ENCODE measurements at regions not wholly inside any gene's neighbourhood (a gene's known extent, or its start where the extent isn't known, plus 50 kb on each side); places are given as distances from the start of the nearest gene placed in this dataset.

GRCh38 chr13:26964278-26965250 is 204.0 kb upstream of the GPR12 start:
- no peak overlapping the region for H2AFZ ChIP-seq (ENCODE audit: low read depth, low read length)
- no peaks in the 10 kb centered on the region for H3K9me3 ChIP-seq (ENCODE audit: control insufficient read depth, low read length)
- no peak overlapping the region for H3K23ac ChIP-seq (ENCODE audit: low read length in 2 of 2)
- H3K79me1 ChIP-seq (replicated peaks; ENCODE audit: low read length, poor library complexity, severe bottlenecking) = no peaks in the 10 kb centered on the region
- H2BK12ac ChIP-seq (ENCODE audit: low read length in 2 of 2) = peak overlapping the region in 1 of 2 experiments; percentile 15
- peaks cover 17 to 56% of the 10 kb centered on the region in 2 experiments for H3K27me3 ChIP-seq (ENCODE audit: control insufficient read depth in 1 of 2, insufficient read depth in 1 of 2, low read length in 2 of 2)
- H2BK15ac ChIP-seq (ENCODE audit: low read depth, poor library complexity, severe bottlenecking) = peak overlapping the region; percentile 17
- no peak overlapping the region for H3K14ac ChIP-seq (ENCODE audit: low read length in 2 of 2)
- H3K4me2 ChIP-seq (ENCODE audit: low read length, poor library complexity, severe bottlenecking) = no peak overlapping the region
- no peak overlapping the region for H3K4ac ChIP-seq (ENCODE audit: low read depth in 1 of 2, low read length in 2 of 2)
- no peak overlapping the region for H3K4me3 ChIP-seq (ENCODE audit: insufficient read depth in 1 of 2, low read depth in 1 of 2, low read length in 2 of 2)
- peak; percentile 43 for DNase-seq
- no peak overlapping the region for H2BK120ac ChIP-seq (ENCODE audit: low read depth, low read length)
- no peak overlapping the region for H2AK5ac ChIP-seq (ENCODE audit: low read length, severe bottlenecking)
- H4K91ac ChIP-seq (ENCODE audit: low read length) = no peak overlapping the region
- H3K36me3 ChIP-seq (ENCODE audit: control insufficient read depth in 1 of 2, insufficient read depth in 2 of 2, low read depth in 1 of 2, low read length in 2 of 2) = no peaks in the 10 kb centered on the region
- WGBS = 70% methylated on average over 15 of the region's 16 CpGs
- no peak overlapping the region for H4K8ac ChIP-seq (ENCODE audit: low read length)
- H3K9ac ChIP-seq (ENCODE audit: low read length) = no peak overlapping the region
- H2BK5ac ChIP-seq (ENCODE audit: low read depth, low read length, poor library complexity, severe bottlenecking) = no peak overlapping the region
- H3K18ac ChIP-seq (ENCODE audit: low read depth in 1 of 2, low read length in 2 of 2) = peak overlapping the region in 1 of 2 experiments; percentile 58
- H3K27ac ChIP-seq (ENCODE audit: low read length, poor library complexity, severe bottlenecking) = no peak overlapping the region
- H3K4me1 ChIP-seq (ENCODE audit: control insufficient read depth, insufficient read depth, low read depth, low read length) = peaks cover 18% of the 10 kb centered on the region

GRCh38 chr13:26962671-26963070 is 202.1 kb upstream of the GPR12 start:
- H2BK5ac ChIP-seq (ENCODE audit: low read depth, low read length, poor library complexity, severe bottlenecking) = no peak overlapping the region
- H3K14ac ChIP-seq (ENCODE audit: low read length in 2 of 2) = no peak overlapping the region
- H2AFZ ChIP-seq (ENCODE audit: low read depth, low read length) = no peak overlapping the region
- no peak overlapping the region for H2BK120ac ChIP-seq (ENCODE audit: low read depth, low read length)
- no peak overlapping the region for H3K9ac ChIP-seq (ENCODE audit: low read length)
- H3K27me3 ChIP-seq (ENCODE audit: control insufficient read depth in 1 of 2, insufficient read depth in 1 of 2, low read length in 2 of 2) = peaks cover 31 to 69% of the 10 kb centered on the region in 2 experiments
- no peak overlapping the region for H4K91ac ChIP-seq (ENCODE audit: low read length)
- no peak for DNase-seq
- no peak overlapping the region for H3K27ac ChIP-seq (ENCODE audit: low read length, poor library complexity, severe bottlenecking)
- no peak overlapping the region for H2BK12ac ChIP-seq (ENCODE audit: low read length in 2 of 2)
- peaks cover 8% of the 10 kb centered on the region for H3K4me1 ChIP-seq (ENCODE audit: control insufficient read depth, insufficient read depth, low read depth, low read length)
- no peak overlapping the region for H2AK5ac ChIP-seq (ENCODE audit: low read length, severe bottlenecking)
- H3K18ac ChIP-seq (ENCODE audit: low read depth in 1 of 2, low read length in 2 of 2) = no peak overlapping the region
- 75% methylated on average over 2 of the region's 2 CpGs for WGBS
- no peak overlapping the region for H3K4me3 ChIP-seq (ENCODE audit: insufficient read depth in 1 of 2, low read depth in 1 of 2, low read length in 2 of 2)
- no peaks in the 10 kb centered on the region for H3K9me3 ChIP-seq (ENCODE audit: control insufficient read depth, low read length)
- no peak overlapping the region for H4K8ac ChIP-seq (ENCODE audit: low read length)
- no peak overlapping the region for H3K4ac ChIP-seq (ENCODE audit: low read depth in 1 of 2, low read length in 2 of 2)
- H3K4me2 ChIP-seq (ENCODE audit: low read length, poor library complexity, severe bottlenecking) = no peak overlapping the region
- H3K23ac ChIP-seq (ENCODE audit: low read length in 2 of 2) = no peak overlapping the region
- H3K79me1 ChIP-seq (replicated peaks; ENCODE audit: low read length, poor library complexity, severe bottlenecking) = no peaks in the 10 kb centered on the region
- H2BK15ac ChIP-seq (ENCODE audit: low read depth, poor library complexity, severe bottlenecking) = no peak overlapping the region
- H3K36me3 ChIP-seq (ENCODE audit: control insufficient read depth in 1 of 2, insufficient read depth in 2 of 2, low read depth in 1 of 2, low read length in 2 of 2) = no peaks in the 10 kb centered on the region

- H3K14ac ChIP-seq (ENCODE audit: low read length in 2 of 2) = no peak overlapping the region
- H3K4me2 ChIP-seq (ENCODE audit: low read length, poor library complexity, severe bottlenecking) = no peak overlapping the region
- H2BK12ac ChIP-seq (ENCODE audit: low read length in 2 of 2) = peak overlapping the region in 1 of 2 experiments; percentile 29
- no peak overlapping the region for H3K4ac ChIP-seq (ENCODE audit: low read depth in 1 of 2, low read length in 2 of 2)
- H3K27ac ChIP-seq (ENCODE audit: low read length, poor library complexity, severe bottlenecking) = no peak overlapping the region
- no peak overlapping the region for H2BK5ac ChIP-seq (ENCODE audit: low read depth, low read length, poor library complexity, severe bottlenecking)
- DNase-seq = no peak
- H2AFZ ChIP-seq (ENCODE audit: low read depth, low read length) = no peak overlapping the region
- no peak overlapping the region for H2AK5ac ChIP-seq (ENCODE audit: low read length, severe bottlenecking)
- WGBS = 84% methylated on average over 13 of the region's 17 CpGs
- H3K18ac ChIP-seq (ENCODE audit: low read depth in 1 of 2, low read length in 2 of 2) = peak overlapping the region in 1 of 2 experiments; percentile 23
- peaks cover 8% of the 10 kb centered on the region for H3K4me1 ChIP-seq (ENCODE audit: control insufficient read depth, insufficient read depth, low read depth, low read length)
- H2BK15ac ChIP-seq (ENCODE audit: low read depth, poor library complexity, severe bottlenecking) = peak overlapping the region; percentile 28
- H3K79me1 ChIP-seq (replicated peaks; ENCODE audit: low read length, poor library complexity, severe bottlenecking) = no peaks in the 10 kb centered on the region
- no peak overlapping the region for H4K91ac ChIP-seq (ENCODE audit: low read length)
- no peak overlapping the region for H4K8ac ChIP-seq (ENCODE audit: low read length)
- H3K23ac ChIP-seq (ENCODE audit: low read length in 2 of 2) = no peak overlapping the region
- H2BK120ac ChIP-seq (ENCODE audit: low read depth, low read length) = no peak overlapping the region
- H3K9me3 ChIP-seq (ENCODE audit: control insufficient read depth, low read length) = no peaks in the 10 kb centered on the region
- H3K9ac ChIP-seq (ENCODE audit: low read length) = no peak overlapping the region
- H3K4me3 ChIP-seq (ENCODE audit: insufficient read depth in 1 of 2, low read depth in 1 of 2, low read length in 2 of 2) = no peak overlapping the region
- H3K36me3 ChIP-seq (ENCODE audit: control insufficient read depth in 1 of 2, insufficient read depth in 2 of 2, low read depth in 1 of 2, low read length in 2 of 2) = no peaks in the 10 kb centered on the region
- peaks cover 37 to 70% of the 10 kb centered on the region in 2 experiments for H3K27me3 ChIP-seq (ENCODE audit: control insufficient read depth in 1 of 2, insufficient read depth in 1 of 2, low read length in 2 of 2)
Observed at GRCh38 chr13:26961890-26962615, 201.5 kb upstream of the GPR12 start.

- Histone ChIP-seq H2BK15ac (ENCODE audit: low read depth, poor library complexity, severe bottlenecking) (no peak overlapping the region), H3K4me1 (ENCODE audit: control insufficient read depth, insufficient read depth, low read depth, low read length) (no peaks in the 10 kb centered on the region), H3K9ac (ENCODE audit: low read length) (no peak overlapping the region), H2BK5ac (ENCODE audit: low read depth, low read length, poor library complexity, severe bottlenecking) (no peak overlapping the region), H3K27me3 (ENCODE audit: control insufficient read depth in 1 of 2, insufficient read depth in 1 of 2, low read length in 2 of 2) (peaks cover 64 to 93% of the 10 kb centered on the region in 2 experiments), H4K8ac (ENCODE audit: low read length) (no peak overlapping the region), H3K79me1 (replicated peaks; ENCODE audit: low read length, poor library complexity, severe bottlenecking) (no peaks in the 10 kb centered on the region), H3K9me3 (ENCODE audit: control insufficient read depth, low read length) (no peaks in the 10 kb centered on the region), H3K36me3 (ENCODE audit: control insufficient read depth in 1 of 2, insufficient read depth in 2 of 2, low read depth in 1 of 2, low read length in 2 of 2) (no peaks in the 10 kb centered on the region), H2AK5ac (ENCODE audit: low read length, severe bottlenecking) (no peak overlapping the region), H3K4me3 (ENCODE audit: insufficient read depth in 1 of 2, low read depth in 1 of 2, low read length in 2 of 2) (no peak overlapping the region), H3K4ac (ENCODE audit: low read depth in 1 of 2, low read length in 2 of 2) (no peak overlapping the region), H3K14ac (ENCODE audit: low read length in 2 of 2) (no peak overlapping the region), H2AFZ (ENCODE audit: low read depth, low read length) (no peak overlapping the region), H3K23ac (ENCODE audit: low read length in 2 of 2) (no peak overlapping the region), H2BK120ac (ENCODE audit: low read depth, low read length) (no peak overlapping the region), H3K27ac (ENCODE audit: low read length, poor library complexity, severe bottlenecking) (no peak overlapping the region), H4K91ac (ENCODE audit: low read length) (no peak overlapping the region), H2BK12ac (ENCODE audit: low read length in 2 of 2) (no peak overlapping the region), H3K18ac (ENCODE audit: low read depth in 1 of 2, low read length in 2 of 2) (no peak overlapping the region), H3K4me2 (ENCODE audit: low read length, poor library complexity, severe bottlenecking) (no peak overlapping the region)
- DNase-seq = no peak
- WGBS = no CpG with 5 or more reads among the region's 1 CpG
Observed at GRCh38 chr13:26957182-26957581, 196.6 kb upstream of the GPR12 start.
